ENCODE measurements at regions not wholly inside any gene's neighbourhood (a gene's known extent, or its start where the extent isn't known, plus 50 kb on each side); places are given as distances from the start of the nearest gene placed in this dataset.

- TF ChIP-seq EZH2 (IDR thresholded peaks at IDR 0.05; ENCODE audit: borderline replicate concordance, insufficient read depth, low read depth, low read length, poor library complexity, severe bottlenecking), result no peak
- no peak for TF ChIP-seq CTCF (IDR thresholded peaks at IDR 0.05)
These were observed 282.1 kb downstream of the GRIA2 start for GRCh38 chr4:157502656-157503055.

Measured in B cell (primary cell).